ENCODE measurements at regions not wholly inside any gene's neighbourhood (a gene's known extent, or its start where the extent isn't known, plus 50 kb on each side); places are given as distances from the start of the nearest gene placed in this dataset.

- DNase-seq, result no peak
These were observed 187.9 kb upstream of the LYSMD4 start for GRCh38 chr15:99921101-99921500.

DNA sequence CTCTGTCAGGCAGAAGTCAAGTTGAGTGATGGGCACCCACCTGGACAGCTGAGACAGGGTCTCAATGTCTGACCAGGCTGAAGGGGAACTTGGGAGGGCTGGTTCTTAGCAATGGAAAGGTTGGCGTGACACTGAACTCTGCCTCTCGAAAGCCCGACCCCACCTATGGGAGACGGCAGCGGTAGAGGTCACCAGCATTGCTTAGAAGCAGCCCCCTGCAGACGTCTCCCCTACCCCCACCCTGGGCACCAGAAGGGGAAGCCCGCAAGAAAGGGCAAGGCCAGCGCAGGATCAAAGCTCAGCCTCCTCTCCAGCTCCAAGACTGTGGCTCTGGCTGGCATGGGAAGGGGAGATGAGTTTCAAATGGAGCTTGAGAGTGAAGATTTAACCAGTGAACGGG, 184.8 kb upstream of the LYSMD4 start:
- no peak for DNase-seq

DNA sequence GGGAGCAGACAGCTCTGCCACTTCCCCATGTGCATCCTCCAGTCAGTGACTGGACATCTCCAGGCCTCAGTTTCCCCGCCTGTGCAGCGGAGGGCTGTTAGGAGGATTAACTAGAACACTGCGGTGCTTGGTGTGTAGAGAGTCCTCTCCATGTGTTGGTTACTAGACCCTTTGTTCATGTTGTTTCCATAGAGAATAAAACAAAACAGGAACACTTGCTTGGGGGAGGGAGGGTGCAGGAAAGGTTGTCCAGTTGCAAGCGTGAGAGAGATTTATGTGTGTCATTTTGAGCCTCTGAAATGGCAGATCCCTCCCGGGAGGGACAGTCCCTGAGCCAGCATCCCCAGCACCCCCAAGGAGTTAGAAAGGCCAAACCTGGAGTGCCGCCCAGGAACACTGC, 184.0 kb upstream of the LYSMD4 start:
- no peak for DNase-seq

GRCh38 chr15:99916668-99917223, 183.5 kb upstream of the LYSMD4 start:
- no peak for DNase-seq

GRCh38 chr15:99914723-99915122, 181.5 kb upstream of the LYSMD4 start:
- no peak for DNase-seq

DNA sequence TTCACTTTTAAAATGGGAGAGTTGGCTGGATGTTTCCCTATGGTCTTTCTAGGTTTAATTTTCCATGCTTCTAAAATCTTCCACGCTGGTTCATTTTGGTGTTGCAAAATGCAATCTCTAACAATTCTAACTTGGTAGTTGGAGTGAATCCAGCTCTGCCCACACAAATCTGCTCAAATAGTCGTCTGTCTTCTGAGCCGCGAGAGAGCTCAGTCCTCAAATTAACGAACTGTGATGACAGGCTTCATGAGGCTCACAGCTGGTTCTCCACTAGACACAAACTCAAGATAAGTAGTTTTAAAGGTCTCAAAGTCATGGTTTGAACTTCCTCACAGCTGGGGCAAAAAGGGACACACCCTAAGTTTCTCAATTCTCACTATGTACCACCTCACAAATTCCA, 178.6 kb upstream of the LYSMD4 start:
- DNase-seq, result no peak

DNA sequence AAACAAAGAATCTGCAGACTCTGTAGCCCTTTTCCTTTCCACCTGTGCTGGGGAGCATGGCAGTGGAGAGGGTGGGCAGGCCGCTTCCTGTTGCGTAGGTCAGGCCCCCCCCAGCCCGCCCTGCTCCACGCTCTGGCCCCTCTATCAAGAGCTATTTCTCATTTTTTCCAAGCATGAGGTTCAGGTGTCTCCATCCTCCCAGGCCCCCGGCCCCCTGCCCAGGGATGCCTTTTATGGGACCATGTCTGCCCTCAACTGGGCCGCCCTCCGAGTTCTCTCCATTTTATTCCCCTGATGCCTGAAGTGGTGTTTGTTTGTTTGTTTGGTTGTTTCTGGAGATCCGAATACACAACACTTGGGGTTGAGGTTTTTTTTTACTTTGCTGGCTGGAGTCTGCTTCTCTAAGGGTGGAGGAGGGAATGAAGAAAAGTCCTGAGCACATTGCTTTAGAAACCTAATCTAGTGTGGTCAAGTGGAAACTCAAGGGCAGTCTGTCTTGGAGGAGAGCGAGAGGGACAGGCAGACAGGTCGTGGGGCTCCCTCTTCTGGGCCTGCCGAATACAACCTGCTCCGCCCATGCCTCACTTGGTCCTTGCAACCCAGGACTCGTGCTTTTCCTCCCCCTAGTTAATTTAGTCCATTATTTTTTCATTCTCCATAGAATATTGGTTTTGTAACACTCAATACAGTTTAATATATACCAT, 176.5 kb upstream of the LYSMD4 start:
- no peak for DNase-seq

- no peak for DNase-seq
These were observed 174.5 kb upstream of the LYSMD4 start for GRCh38 chr15:99907698-99908097.

DNA sequence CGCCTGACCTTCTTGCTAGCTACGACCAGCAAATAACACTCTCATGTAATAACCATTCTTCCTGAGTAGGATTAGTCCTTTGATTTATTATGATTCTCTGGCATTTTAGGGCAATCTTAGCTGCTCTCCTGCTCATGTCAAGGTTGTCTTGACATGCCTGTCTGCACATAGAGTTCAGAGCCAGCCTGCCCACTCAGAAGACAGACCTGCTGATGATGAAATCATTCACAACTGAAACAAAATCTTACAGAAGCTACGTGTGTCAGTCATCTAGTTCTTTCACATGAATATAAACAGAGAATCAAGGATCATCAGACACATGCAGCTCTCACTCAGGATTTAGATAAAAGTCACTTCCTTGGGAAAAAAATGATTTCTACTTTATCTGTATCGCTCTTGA, 173.6 kb upstream of the LYSMD4 start:
- DNase-seq, result no peak

DNA sequence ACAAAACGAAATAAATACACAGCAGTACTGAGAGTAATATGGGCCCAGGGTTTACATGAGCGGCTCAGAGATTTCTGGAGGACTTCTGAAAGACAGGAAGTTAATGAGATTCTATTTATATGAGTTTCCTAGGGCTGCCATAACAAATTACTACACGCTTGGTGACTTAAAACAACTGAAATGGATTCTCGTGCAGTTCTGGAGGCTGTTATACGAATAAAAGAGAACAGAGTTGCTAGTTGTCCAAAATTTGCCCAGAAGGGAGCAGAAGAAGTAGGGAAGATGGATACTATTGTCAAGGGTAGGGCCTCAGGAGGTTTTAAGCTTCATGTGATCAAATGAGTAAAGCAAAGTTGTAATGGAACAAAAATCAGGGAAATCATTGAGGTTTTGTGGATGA, 173.1 kb upstream of the LYSMD4 start:
- no peak for DNase-seq

DNA sequence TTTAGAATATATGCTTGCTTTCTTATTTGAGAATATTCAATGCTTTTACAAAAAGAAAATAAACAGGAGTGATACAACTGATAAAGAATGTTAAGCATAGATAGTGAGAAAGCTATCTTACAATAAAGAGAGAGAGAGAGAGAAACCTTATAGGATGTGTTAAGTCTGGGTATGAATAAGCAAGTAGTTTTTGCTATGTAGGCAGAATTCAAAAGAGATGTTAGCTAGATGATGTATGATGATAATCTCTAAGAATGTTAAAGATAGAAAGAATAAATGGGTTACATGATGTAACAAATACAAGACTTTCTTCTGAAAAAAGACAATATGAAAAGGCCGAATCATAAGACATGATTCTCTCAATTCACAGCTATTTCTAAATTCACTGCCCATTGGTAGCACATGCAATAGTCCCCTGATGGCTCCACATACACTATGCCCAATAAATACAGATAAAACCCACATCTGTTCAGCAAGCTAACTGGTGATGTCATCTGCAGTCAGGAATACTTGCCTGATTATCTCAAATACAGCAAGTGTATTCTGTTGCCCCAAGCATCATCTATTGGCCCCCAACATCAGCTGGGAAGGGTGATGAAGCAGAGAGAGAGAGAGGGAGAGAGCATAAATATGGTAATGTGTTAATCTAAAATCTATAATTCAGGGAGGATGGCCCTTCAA, 169.2 kb upstream of the LYSMD4 start:
- DNase-seq, result no peak

- DNase-seq, result no peak
These were observed 162.7 kb upstream of the LYSMD4 start for GRCh38 chr15:99895956-99896311.

- DNase-seq, result no peak
These were observed 162.1 kb upstream of the LYSMD4 start for GRCh38 chr15:99895189-99895955.

DNA sequence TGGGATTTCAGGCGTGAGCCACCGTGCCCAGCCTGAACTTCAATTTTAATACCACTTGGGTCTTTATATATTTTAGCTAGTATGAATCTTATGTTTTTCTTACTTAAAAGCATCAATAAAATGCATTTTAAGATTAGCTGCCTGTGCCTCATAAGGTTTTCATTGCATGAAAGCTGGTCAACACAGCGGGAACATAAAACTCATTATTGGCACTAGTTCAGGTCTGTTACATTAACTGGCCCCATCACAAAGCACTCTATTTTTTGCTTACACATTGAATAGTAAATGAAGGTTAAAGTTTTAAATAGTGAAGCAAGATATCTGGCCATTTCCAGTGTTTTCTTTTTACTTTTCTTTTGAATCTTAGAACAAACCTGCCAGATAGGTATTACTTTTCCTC, 145.6 kb upstream of the LYSMD4 start:
- DNase-seq, result no peak

DNA sequence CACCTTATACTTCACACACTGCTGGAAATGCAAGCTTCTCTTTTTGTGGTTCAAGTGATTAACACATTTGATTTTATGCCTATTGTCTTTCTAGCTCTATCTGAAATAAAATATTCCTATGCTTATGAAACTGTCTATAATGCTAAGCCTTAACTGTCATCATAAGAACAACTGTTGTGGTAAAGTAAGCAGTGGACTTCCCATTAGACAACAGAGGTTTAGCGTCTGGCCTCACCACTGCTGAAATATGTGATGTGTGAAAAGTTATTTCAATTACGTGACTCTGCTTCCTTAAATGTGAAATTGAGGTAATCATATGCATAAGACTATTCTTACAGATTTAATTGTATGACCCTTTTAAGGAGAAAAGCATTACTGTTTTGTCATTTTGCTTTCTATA, 140.2 kb upstream of the LYSMD4 start:
- DNase-seq, result no peak

GRCh38 chr15:99863550-99864198, 130.4 kb upstream of the LYSMD4 start:
- no peak for DNase-seq

- DNase-seq, result no peak
These were observed 124.6 kb upstream of the LYSMD4 start for GRCh38 chr15:99857836-99858235.

DNA sequence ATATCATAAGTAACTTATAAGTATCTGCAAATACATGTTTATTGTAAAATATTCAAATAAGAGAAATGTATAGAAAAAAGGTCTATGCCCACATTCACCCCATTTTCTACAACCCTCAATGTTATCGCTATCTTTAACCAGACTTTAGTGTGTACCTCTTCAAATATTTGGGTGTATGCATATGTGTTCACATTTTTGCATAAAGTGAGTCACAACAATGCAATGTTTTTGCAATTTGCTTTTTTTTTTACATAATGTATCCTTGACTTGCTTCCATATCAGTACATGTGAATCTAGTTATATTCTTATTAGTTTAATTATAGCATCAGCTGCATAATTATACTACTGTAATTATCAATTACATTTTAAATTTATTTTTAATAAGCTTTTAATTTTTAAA, 117.3 kb upstream of the LYSMD4 start:
- no peak for DNase-seq

- peak; percentile 34 for DNase-seq
These were observed 111.8 kb upstream of the LYSMD4 start for GRCh38 chr15:99845009-99845408.

GRCh38 chr15:99844150-99844549, 110.9 kb upstream of the LYSMD4 start:
- no peak for DNase-seq

DNA sequence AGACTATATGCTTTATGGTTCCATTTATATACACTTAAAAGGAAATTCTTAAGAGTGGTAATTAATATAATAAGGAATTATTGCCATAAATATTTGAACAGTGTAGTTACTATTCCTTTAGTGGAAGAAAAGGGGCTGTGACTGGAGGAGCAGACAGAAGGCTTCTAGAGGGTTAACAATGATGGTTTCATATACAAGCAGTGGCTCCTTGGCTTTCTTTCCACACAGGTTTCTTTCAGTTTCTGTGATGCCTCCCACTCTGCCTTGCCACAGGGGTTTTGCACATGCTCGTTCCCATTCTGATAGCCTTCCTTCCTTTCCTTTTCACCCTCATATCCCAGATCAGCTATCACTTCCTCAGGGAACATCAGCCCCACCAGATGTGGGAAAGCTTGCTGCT, 108.8 kb upstream of the LYSMD4 start:
- peak; percentile 31 for DNase-seq

DNA sequence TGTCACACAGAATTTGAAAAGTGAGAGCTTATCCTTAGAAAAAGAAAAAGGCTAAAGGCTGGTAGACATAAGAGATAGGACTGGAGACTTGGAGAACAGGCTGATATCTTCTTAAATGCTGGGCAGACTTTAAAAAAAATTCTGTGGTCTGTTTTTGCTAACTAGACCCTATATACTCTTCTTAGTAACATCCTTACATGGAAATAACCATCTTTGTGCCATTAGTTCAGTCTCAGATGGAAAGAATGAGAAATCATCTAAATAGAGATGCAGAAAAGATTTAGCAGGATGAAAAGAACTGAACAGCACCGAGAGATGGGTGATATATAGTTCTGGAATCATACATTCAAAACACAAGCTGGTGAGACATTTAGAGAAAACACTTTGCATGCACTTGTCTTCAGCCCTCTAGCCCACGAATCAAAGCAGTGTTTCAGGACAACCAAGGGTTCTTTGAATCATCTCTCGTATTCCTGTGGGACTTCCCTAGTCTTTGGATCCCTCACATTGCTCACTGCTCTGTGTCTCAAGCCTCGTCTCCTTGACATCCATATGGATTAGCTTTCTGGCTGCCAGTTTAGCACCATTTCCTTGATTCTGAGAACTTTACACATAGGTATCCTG, 93.0 kb upstream of the LYSMD4 start:
- DNase-seq, result peak; percentile 27

- no peak for DNase-seq
These were observed 90.1 kb upstream of the LYSMD4 start for GRCh38 chr15:99823346-99823745.

All from stimulated activated CD4-positive, alpha-beta T cell treated with anti-CD3 and anti-CD28 coated beads, Interleukin-15, amount 100 ng/mL, for 24 hours (primary cell).